RWPE1 (cell line): ENCODE measurements at regions not wholly inside any gene's neighbourhood (a gene's known extent, or its start where the extent isn't known, plus 50 kb on each side); places are given as distances from the start of the nearest gene placed in this dataset.

Experiments used
- CTCF ChIA-PET: fragments of 350-600 bp; sonication (Branson Sonifier 250); formaldehyde crosslinking; extraction: SDS; loops from one replicate; lab custom pipeline; 2021; lab: Yijun Ruan, JAX
- POLR2A ChIA-PET: fragments of 400-600 bp; formaldehyde crosslinking; extraction: SDS; loops from one replicate; lab custom pipeline; 2020; ENCODE audit warnings: antibody characterized with exemption; ENCODE audit not compliant: low non-redundant PET; lab: Yijun Ruan, JAX
- DNase-seq: peaks from one replicate; pipeline ENCODE4 v3.0.0; 2012; ENCODE audit warnings: low spot score
- H3K27ac ChIP-seq: fragments of 450-650 bp; 2 replicates; pipeline ENCODE4 v1.5.1; 2017
- CTCF ChIP-seq: fragments of 450-650 bp; conservative IDR thresholded peaks from 2 replicates; pipeline ENCODE4 v1.5.1; 2017; ENCODE audit warnings: low read depth, mild to moderate bottlenecking

DNA sequence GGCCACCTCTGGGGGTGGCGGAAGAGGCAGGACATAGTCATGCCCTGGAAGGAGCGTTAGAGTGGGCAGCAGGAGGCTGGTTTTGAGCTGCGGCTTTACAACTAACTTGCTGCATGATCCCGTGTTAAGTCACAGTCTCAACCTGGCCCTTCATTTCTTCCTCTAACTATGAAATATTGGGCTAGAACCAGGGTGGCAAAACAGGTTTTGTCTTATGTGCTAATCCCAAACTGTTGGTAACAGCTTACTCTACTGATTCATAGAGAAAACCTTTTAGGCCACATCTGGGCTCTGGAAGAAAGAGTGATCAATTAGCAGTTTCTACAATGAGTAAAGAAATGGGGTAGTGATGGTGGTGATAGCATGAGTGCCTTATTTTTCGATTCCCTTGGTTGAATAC is 74.1 kb upstream of the CLINT1 start:
- DNase-seq: no peak
- POLR2A ChIA-PET: no interaction called here
- H3K27ac ChIP-seq: no peak overlapping the region
- CTCF ChIA-PET: interaction anchor here (0.8 kb wide), 1 partner anchor 16 kb away, joined by 3 read pairs; no protein-coding TSS in a partner anchor
- TF ChIP-seq CTCF: no peak

DNA sequence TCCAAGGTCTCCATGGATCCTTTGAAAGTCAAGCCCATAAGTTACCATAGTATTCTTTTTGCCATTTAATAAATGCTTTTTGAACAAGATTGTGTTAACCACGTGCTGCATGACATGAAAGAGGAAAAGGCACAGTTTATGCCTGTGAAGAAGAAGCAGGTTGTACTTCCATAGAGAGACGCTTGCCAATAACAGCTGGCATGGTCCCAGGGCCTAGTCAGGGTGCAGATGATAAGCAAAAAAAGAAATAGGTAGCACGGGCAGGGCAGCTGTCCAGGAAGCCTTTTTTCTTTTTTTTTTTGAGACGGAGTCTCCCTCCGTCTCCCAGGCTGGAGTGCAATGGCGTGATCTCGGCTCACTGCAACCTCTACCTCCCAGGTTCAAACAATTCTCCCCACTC is 71.8 kb upstream of the CLINT1 start:
- ChIA-PET CTCF (interaction anchor here (0.7 kb wide), 1 partner anchor 1498 kb away, joined by 3 read pairs; no protein-coding TSS in a partner anchor), POLR2A (no interaction called here)
- no peak for TF ChIP-seq CTCF
- DNase-seq: no peak
- H3K27ac ChIP-seq: no peak overlapping the region

DNA sequence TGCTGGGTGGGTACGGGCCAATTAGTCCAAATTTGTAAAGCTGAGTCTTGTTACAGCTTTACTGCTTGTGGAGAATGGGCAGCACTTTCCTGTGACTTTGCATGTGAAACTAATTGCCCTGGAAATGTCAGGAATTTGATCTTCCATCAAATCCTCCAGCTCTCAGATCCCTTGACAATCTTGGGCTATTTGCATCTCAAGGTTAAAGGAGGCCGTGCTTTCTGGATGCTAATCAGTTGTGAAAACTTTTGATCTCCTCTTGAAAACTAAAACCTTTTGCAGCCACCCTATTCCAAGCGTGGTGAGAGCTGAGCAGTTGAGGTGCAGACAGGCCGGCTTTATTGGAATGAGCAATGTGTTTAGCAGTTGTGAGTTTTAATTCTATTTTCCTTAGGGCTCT is 68.0 kb upstream of the CLINT1 start:
- POLR2A ChIA-PET: no interaction called here
- no peak for TF ChIP-seq CTCF
- H3K27ac ChIP-seq: no peak overlapping the region
- CTCF ChIA-PET: interaction anchor here (0.6 kb wide), 1 partner anchor 72 kb away, joined by 3 read pairs; no protein-coding TSS in a partner anchor
- no peak for DNase-seq

DNA sequence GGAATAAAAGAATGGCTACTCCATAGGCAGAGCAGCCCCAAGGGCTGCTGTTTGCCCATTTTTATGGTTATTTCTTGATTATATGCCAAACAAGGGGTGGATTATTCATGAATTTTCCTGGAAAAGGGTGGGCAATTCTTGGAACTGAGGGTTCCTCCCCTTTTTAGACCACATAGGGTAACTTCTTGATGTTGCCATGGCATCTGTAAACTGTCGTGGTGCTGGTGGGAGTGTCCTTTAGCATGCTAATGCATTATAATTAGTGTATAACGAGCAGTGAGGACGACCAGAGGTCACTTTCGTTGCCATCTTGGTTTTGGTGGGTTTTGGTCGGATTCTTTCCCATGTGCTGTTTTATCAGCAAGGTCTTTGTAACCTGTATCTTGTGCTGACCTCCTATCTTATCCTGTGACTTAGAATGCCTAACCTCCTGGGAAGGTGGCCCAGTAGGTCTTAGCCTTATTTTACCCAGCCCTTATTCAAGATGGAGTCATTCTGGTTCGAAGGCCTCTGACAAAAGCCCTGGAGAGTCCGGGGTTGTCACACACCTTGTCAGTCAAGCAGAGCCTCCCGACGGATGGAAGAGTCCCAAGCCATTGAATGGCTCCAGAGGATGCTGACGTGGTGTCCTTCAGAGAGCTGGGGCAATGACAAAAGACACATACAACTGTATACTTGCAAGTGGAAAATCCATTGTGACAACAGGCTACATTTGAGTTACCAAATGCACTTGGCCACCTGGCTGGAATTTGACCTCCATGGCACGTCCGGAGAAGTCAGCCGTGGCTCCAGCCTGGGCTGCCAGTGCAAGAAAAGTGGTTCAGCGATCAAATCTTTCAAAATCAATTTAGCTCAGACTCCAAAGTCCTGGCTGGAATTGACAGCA is 67.1 kb upstream of the CLINT1 start:
- CTCF ChIA-PET: no interaction called here
- DNase-seq: no peak
- no peak for TF ChIP-seq CTCF
- no peak overlapping the region for H3K27ac ChIP-seq
- POLR2A ChIA-PET: no interaction called here

- POLR2A ChIA-PET: no interaction called here
- CTCF ChIA-PET: no interaction called here
- TF ChIP-seq CTCF: no peak
- DNase-seq: no peak
- no peak overlapping the region for H3K27ac ChIP-seq
Observed at GRCh38 chr5:157924931-157925729, 66.2 kb upstream of the CLINT1 start.

GRCh38 chr5:157924490-157924889 is 65.5 kb upstream of the CLINT1 start:
- no peak for DNase-seq
- CTCF ChIA-PET: no interaction called here
- POLR2A ChIA-PET: interaction anchor here (0.8 kb wide), 1 partner anchor 66 kb away, joined by 4 read pairs; no protein-coding TSS in a partner anchor
- H3K27ac ChIP-seq: no peak overlapping the region
- TF ChIP-seq CTCF: no peak
